ENCODE measurements at regions not wholly inside any gene's neighbourhood (a gene's known extent, or its start where the extent isn't known, plus 50 kb on each side); places are given as distances from the start of the nearest gene placed in this dataset.

DNA sequence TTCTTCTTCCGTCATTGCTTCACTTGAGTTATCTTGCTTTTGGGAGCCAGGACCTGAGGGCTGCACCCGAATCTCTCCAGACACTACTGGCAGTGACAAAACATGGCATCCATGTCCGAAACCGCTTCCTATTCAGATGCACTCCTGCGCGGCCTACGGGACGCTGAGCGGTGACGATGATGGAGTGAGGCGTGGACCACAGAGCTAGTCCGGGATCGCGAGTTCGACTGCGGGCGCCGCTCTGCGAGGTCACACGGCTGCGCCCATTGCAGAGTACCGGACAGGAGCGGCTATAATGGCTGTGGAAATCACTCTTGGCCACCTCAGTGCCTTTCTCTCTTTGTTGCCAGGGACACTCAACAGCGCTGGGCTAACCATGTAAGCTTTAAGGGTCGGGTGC, 453.8 kb upstream of the CNTN5 start:
- no peak for TF ChIP-seq POLR2A (IDR thresholded peaks at IDR 0.05)
- TF ChIP-seq, protein P1, sequence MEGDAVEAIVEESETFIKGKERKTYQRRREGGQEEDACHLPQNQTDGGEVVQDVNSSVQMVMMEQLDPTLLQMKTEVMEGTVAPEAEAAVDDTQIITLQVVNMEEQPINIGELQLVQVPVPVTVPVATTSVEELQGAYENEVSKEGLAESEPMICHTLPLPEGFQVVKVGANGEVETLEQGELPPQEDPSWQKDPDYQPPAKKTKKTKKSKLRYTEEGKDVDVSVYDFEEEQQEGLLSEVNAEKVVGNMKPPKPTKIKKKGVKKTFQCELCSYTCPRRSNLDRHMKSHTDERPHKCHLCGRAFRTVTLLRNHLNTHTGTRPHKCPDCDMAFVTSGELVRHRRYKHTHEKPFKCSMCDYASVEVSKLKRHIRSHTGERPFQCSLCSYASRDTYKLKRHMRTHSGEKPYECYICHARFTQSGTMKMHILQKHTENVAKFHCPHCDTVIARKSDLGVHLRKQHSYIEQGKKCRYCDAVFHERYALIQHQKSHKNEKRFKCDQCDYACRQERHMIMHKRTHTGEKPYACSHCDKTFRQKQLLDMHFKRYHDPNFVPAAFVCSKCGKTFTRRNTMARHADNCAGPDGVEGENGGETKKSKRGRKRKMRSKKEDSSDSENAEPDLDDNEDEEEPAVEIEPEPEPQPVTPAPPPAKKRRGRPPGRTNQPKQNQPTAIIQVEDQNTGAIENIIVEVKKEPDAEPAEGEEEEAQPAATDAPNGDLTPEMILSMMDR (IDR thresholded peaks at IDR 0.05), result no peak
- no peak for TF ChIP-seq POLR2AphosphoS5 (IDR thresholded peaks at IDR 0.05)

Measured in breast epithelium (tissue), 3 donors.